SU-DHL-6 (cell line): ENCODE measurements at regions not wholly inside any gene's neighbourhood (a gene's known extent, or its start where the extent isn't known, plus 50 kb on each side); places are given as distances from the start of the nearest gene placed in this dataset.
"Not testable (repeated sequence)": the region's sequence is repeated elsewhere in the genome, so short reads cannot be mapped to it uniquely, and the experiment has no call there.

Experiments used
- H2AFZ ChIP-seq: fragments of 200-600 bp; sonication (generic); 2 replicates; pipeline ENCODE4 v1.6.1; 2014; ENCODE audit warnings: low read depth, mild to moderate bottlenecking, moderate library complexity, mixed read lengths, antibody characterized with exemption, low read length; ENCODE audit not compliant: severe bottlenecking
- H3F3A ChIP-seq: fragments of 200-600 bp; shearing (Covaris generic); 2 replicates; pipeline ENCODE4 v1.6.0; 2016; ENCODE audit warnings: antibody characterized with exemption, mild to moderate bottlenecking; ENCODE audit not compliant: insufficient read depth
- H3K27ac ChIP-seq: fragments of 200-600 bp; sonication (generic); 2 replicates; pipeline ENCODE4 v1.5.1; 2016; ENCODE audit warnings: low read depth, mild to moderate bottlenecking, low read length, moderate library complexity, mixed read lengths
- H3K27me3 ChIP-seq: fragments of 200-600 bp; sonication (generic), shearing (Covaris generic); 2 replicates; pipeline ENCODE4 v1.6.0; 2014; ENCODE audit warnings: mild to moderate bottlenecking, low read length
- H3K36me3 ChIP-seq: fragments of 200-600 bp; sonication (generic); 2 replicates; pipeline ENCODE4 v1.6.1; 2014; ENCODE audit warnings: mild to moderate bottlenecking, low read length, mixed read lengths
- H3K4me2 ChIP-seq: fragments of 300-600, 200-600 bp; shearing (Covaris generic), sonication (generic); 2 replicates; pipeline ENCODE4 v1.6.0; 2014; ENCODE audit warnings: low read length, low read depth, mild to moderate bottlenecking; ENCODE audit not compliant: poor library complexity, severe bottlenecking
- H3K4me3 ChIP-seq: fragments of 200-600 bp; sonication (generic); 2 replicates; pipeline ENCODE4 v1.5.1; 2014; ENCODE audit warnings: antibody characterized with exemption, low read length, mild to moderate bottlenecking, mixed read lengths; ENCODE audit not compliant: insufficient read depth, poor library complexity, severe bottlenecking
- H3K79me2 ChIP-seq: fragments of 200-600 bp; sonication (generic); 2 replicates; pipeline ENCODE4 v1.6.1; 2014; ENCODE audit warnings: mild to moderate bottlenecking, low read length, moderate library complexity; ENCODE audit not compliant: insufficient read depth
- H3K9ac ChIP-seq: fragments of 200-600 bp; sonication (generic); 2 replicates; pipeline ENCODE4 v1.7.0; 2014; ENCODE audit warnings: mild to moderate bottlenecking, low read length
- H3K9me2 ChIP-seq: fragments of 200-600 bp; sonication (generic); replicated peaks from 2 replicates; pipeline ENCODE4 v1.6.1; 2014; ENCODE audit warnings: low read length; ENCODE audit not compliant: insufficient read depth
- H3K9me3 ChIP-seq: fragments of 200-600 bp; sonication (generic); 2 replicates; pipeline ENCODE4 v1.6.1; 2014; ENCODE audit warnings: low read length, mixed read lengths; ENCODE audit not compliant: insufficient read depth
- H4K20me1 ChIP-seq: fragments of 200-600 bp; sonication (generic); 2 replicates; pipeline ENCODE4 v1.6.1; 2014; ENCODE audit warnings: low read depth, mild to moderate bottlenecking, antibody characterized with exemption, low read length, moderate library complexity, mixed read lengths
- CTCF ChIP-seq: fragments of 200-600 bp; sonication (generic); IDR thresholded peaks from one replicate; pipeline ENCODE4 v1.5.1; 2017; ENCODE audit warnings: antibody characterized with exemption, mild to moderate bottlenecking, low read length, moderate library complexity; ENCODE audit not compliant: insufficient read depth, poor library complexity, severe bottlenecking
- EZH2phosphoT487 ChIP-seq: fragments of 200-600 bp; sonication (generic), shearing (Covaris generic); conservative IDR thresholded peaks from 2 replicates; pipeline ENCODE4 v1.6.1; 2018; ENCODE audit warnings: mild to moderate bottlenecking, antibody characterized with exemption, low read length, moderate library complexity, mixed read lengths

GRCh38 chr1:157198619-157199420, 60.6 kb upstream of the ETV3 start:
- Histone ChIP-seq H3K27ac (no peak overlapping the region), H3K9ac (no peak overlapping the region), H3K4me3 (no peak overlapping the region), H3K9me2 (no peaks in the 10 kb centered on the region), H3K36me3 (no peaks in the 10 kb centered on the region), H2AFZ (no peak overlapping the region), H3K79me2 (no peaks in the 10 kb centered on the region), H3K9me3 (no peaks in the 10 kb centered on the region), H3K4me2 (no peak overlapping the region), H3F3A (no peaks in the 10 kb centered on the region), H4K20me1 (no peaks in the 10 kb centered on the region), H3K27me3 (no peaks in the 10 kb centered on the region)
- TF ChIP-seq CTCF (no peak), EZH2phosphoT487 (no peak)

DNA sequence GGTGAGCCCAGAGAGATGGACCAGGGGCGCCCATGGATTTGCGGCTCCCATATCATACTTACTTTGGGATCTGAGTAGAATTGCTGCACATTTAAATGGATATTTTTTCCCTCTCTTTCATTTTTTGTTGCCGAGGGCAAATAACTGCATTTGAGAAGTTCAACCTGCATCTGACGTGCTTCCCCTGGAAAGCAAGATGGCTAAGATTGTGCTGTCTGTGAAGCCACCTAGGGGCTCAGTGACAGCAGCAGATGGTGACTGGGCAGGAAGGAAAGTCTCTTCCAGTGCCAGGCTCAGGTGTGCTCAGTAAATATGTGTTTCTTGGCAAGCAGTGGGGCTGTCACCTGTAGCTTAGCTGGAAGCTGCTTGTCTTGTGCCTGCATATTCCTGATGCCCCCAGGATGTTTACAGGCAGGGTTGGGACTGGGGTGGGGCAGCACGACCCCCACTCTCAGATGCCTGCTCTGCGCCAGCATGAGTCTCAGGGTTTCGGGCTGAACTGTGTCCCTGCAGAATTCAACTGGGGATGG, 59.8 kb upstream of the ETV3 start:
- no peak overlapping the region for H3K4me3 ChIP-seq
- no peak overlapping the region for H2AFZ ChIP-seq
- no peak overlapping the region for H3K4me2 ChIP-seq
- no peaks in the 10 kb centered on the region for H3K79me2 ChIP-seq
- H3K9me3 ChIP-seq: no peaks in the 10 kb centered on the region
- H3K27me3 ChIP-seq: no peaks in the 10 kb centered on the region
- H3K36me3 ChIP-seq: no peaks in the 10 kb centered on the region
- H3K9ac ChIP-seq: no peak overlapping the region
- H3K9me2 ChIP-seq: no peaks in the 10 kb centered on the region
- TF ChIP-seq EZH2phosphoT487 (no peak), CTCF (no peak)
- no peaks in the 10 kb centered on the region for H3F3A ChIP-seq
- H3K27ac ChIP-seq: no peak overlapping the region
- H4K20me1 ChIP-seq: no peaks in the 10 kb centered on the region

GRCh38 chr1:157196670-157197456, 58.7 kb upstream of the ETV3 start:
- not testable (repeated sequence) for H4K20me1 ChIP-seq, H3K4me2 ChIP-seq

DNA sequence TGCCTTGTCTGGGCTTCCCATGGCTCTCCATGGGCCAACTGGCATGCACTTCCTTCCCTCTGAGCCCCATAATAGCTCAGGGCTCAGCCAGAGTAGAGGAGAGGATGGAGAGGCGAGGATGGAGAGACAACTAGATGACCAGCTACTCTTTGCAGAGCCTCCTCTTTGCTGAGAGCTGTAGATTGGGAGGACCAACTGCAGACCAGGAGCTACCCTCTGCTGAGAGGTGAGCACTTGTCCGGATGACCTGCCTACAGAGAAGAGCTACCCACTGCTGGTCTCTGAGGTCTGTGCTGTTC, 58.0 kb upstream of the ETV3 start:
- Histone ChIP-seq H3K4me2 (no peak overlapping the region), H3K9me3 (no peaks in the 10 kb centered on the region)

More at GRCh38 chr1:157196670-157197456, 58.7 kb upstream of the ETV3 start:
- not testable (repeated sequence) for H3K9ac ChIP-seq, H3K36me3 ChIP-seq, H3K27me3 ChIP-seq, H2AFZ ChIP-seq, H3K9me2 ChIP-seq, H3K4me3 ChIP-seq, H3K27ac ChIP-seq, H3K79me2 ChIP-seq, H3F3A ChIP-seq, H3K9me3 ChIP-seq

More for the DNA sequence above, 58.0 kb upstream of the ETV3 start:
- TF ChIP-seq CTCF (no peak), EZH2phosphoT487 (no peak)
- H3K79me2 ChIP-seq: no peaks in the 10 kb centered on the region
- H2AFZ ChIP-seq: no peak overlapping the region
- H3K27me3 ChIP-seq: no peaks in the 10 kb centered on the region
- no peak overlapping the region for H3K4me3 ChIP-seq
- H3K27ac ChIP-seq: no peak overlapping the region
- H4K20me1 ChIP-seq: no peaks in the 10 kb centered on the region
- H3K36me3 ChIP-seq: no peaks in the 10 kb centered on the region
- no peaks in the 10 kb centered on the region for H3F3A ChIP-seq
- no peak overlapping the region for H3K9ac ChIP-seq
- no peaks in the 10 kb centered on the region for H3K9me2 ChIP-seq
